Thyroid gland (tissue), 4 donors: ENCODE measurements at regions not wholly inside any gene's neighbourhood (a gene's known extent, or its start where the extent isn't known, plus 50 kb on each side); places are given as distances from the start of the nearest gene placed in this dataset.

Experiments
- POLR2A ChIP-seq, 2 donors: fragments of 450-650 bp; IDR thresholded peaks; one replicate each; pipeline ENCODE4 v1.6.1; 2017; ENCODE audit warnings: antibody characterized with exemption in 2 of 2, mild to moderate bottlenecking in 2 of 2, moderate library complexity in 1 of 2
- TF ChIP-seq, protein P1 (sequence below), 6 experiments: fragments of 200-600 bp in 3 of 6; fragments of 450-650 bp in 3 of 6; sonication (generic) in 3 of 6; IDR thresholded peaks; one replicate each; pipeline ENCODE4 v1.5.1; 2016 to 2019; ENCODE audit warnings: antibody characterized with exemption in 6 of 6, mild to moderate bottlenecking in 2 of 6, inconsistent platforms in 1 of 6, moderate library complexity in 1 of 6

DNA sequence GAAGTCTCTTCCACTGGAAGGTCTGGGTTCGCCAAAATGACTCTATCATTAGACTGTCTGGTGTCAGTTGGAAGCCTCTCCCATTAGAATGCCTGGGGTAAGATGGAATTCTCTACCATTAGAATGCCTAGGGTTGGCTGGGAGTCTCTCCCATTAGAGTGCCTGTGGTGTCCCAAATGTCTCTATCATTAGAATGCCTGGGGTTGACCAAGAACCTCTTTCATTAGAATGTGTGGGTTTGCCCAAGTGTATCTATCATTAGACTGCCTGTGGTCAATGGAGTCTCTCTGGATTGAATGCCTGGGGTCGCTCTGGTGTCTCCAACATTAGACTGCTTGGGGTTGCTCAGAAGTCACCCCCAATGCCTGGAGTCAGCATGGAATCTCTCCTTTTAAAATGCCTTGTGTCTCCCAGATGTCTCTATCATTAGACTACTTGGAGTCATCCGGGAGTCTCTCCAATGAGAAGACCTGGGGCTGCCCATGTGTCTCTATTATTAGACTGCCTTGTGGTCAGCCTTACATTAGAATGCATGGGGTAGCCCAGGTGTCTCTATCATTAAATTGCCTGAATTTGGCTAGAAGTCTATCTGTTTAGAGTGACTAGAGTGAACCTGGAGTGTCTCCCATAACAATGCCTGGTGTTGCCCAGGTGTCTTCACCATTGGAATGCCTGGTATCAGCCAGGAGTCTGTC lies 1518.4 kb downstream of the UQCRFS1 start:
- TF ChIP-seq POLR2A (IDR thresholded peaks at IDR 0.05), result no peak
- TF ChIP-seq, protein P1, sequence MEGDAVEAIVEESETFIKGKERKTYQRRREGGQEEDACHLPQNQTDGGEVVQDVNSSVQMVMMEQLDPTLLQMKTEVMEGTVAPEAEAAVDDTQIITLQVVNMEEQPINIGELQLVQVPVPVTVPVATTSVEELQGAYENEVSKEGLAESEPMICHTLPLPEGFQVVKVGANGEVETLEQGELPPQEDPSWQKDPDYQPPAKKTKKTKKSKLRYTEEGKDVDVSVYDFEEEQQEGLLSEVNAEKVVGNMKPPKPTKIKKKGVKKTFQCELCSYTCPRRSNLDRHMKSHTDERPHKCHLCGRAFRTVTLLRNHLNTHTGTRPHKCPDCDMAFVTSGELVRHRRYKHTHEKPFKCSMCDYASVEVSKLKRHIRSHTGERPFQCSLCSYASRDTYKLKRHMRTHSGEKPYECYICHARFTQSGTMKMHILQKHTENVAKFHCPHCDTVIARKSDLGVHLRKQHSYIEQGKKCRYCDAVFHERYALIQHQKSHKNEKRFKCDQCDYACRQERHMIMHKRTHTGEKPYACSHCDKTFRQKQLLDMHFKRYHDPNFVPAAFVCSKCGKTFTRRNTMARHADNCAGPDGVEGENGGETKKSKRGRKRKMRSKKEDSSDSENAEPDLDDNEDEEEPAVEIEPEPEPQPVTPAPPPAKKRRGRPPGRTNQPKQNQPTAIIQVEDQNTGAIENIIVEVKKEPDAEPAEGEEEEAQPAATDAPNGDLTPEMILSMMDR (IDR thresholded peaks at IDR 0.05), result no peak
